LNCaP clone FGC (cell line): ENCODE measurements at regions not wholly inside any gene's neighbourhood (a gene's known extent, or its start where the extent isn't known, plus 50 kb on each side); places are given as distances from the start of the nearest gene placed in this dataset.

Experiments used
- DNase-seq: peaks from one replicate; pipeline ENCODE4 v3.0.0-alpha.2; 2011; ENCODE audit warnings: low read depth
- H3K4me3 ChIP-seq: 2 replicates; pipeline ENCODE4 v1.5.1; 2011; ENCODE audit warnings: mild to moderate bottlenecking, low read depth, low read length, control low read depth
- CTCF ChIP-seq: IDR thresholded peaks from 2 replicates; pipeline ENCODE4 v1.5.1; 2012; ENCODE audit warnings: mild to moderate bottlenecking; ENCODE audit not compliant: control insufficient read depth, insufficient read depth; ENCODE audit errors: extremely low read depth

- DNase-seq = no peak
- H3K4me3 ChIP-seq = no peak overlapping the region
- no peak for TF ChIP-seq CTCF
Measured at GRCh38 chr10:131574707-131575430, 263.3 kb upstream of the TCERG1L start.

- no peak for TF ChIP-seq CTCF
- no peak for DNase-seq
- H3K4me3 ChIP-seq = no peak overlapping the region
Measured at GRCh38 chr10:131575877-131576276, 264.4 kb upstream of the TCERG1L start.

- no peak for DNase-seq
- TF ChIP-seq CTCF = no peak
- H3K4me3 ChIP-seq = no peak overlapping the region
Measured at GRCh38 chr10:131576341-131577177, 265.0 kb upstream of the TCERG1L start.

GRCh38 chr10:131577178-131577555 lies 265.6 kb upstream of the TCERG1L start:
- no peak for TF ChIP-seq CTCF
- no peak for DNase-seq
- no peak overlapping the region for H3K4me3 ChIP-seq

GRCh38 chr10:131577786-131578471 lies 266.4 kb upstream of the TCERG1L start:
- TF ChIP-seq CTCF = no peak
- no peak for DNase-seq
- H3K4me3 ChIP-seq = no peak overlapping the region

- no peak for TF ChIP-seq CTCF
- no peak overlapping the region for H3K4me3 ChIP-seq
- no peak for DNase-seq
Measured at GRCh38 chr10:131578472-131578970, 267.0 kb upstream of the TCERG1L start.
